GM18870 (cell line): ENCODE measurements at regions not wholly inside any gene's neighbourhood (a gene's known extent, or its start where the extent isn't known, plus 50 kb on each side); places are given as distances from the start of the nearest gene placed in this dataset.
"Not testable (repeated sequence)": the region's sequence is repeated elsewhere in the genome, so short reads cannot be mapped to it uniquely, and the experiment has no call there.

ENCODE experiments used
- ATAC-seq: cut with Tn5 transposase; IDR thresholded peaks from one replicate; pipeline ENCODE4 v1.9.1; 2021; ENCODE audit warnings: moderate library complexity; ENCODE audit not compliant: unreplicated experiment

DNA sequence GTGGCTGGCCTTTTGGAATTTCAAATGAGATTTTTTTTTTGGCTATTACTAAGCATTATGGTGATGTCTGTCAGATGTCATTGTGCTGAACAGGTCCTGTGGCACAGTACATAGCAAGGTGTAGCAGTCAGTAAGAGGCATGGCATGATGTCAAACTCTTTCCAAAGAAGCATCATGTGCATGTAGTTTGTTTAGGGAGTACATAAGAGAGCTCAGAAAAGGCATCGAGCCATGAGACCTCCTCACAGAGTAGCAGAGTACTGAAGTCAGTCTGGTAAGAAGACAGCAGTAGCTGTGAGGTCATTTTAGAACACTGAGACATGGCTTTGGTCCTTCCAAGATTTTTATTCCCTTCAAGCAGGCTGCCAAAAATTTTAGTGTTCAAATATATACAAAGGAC lies 134.9 kb upstream of the SPRED1 start:
- ATAC-seq, result no peak

DNA sequence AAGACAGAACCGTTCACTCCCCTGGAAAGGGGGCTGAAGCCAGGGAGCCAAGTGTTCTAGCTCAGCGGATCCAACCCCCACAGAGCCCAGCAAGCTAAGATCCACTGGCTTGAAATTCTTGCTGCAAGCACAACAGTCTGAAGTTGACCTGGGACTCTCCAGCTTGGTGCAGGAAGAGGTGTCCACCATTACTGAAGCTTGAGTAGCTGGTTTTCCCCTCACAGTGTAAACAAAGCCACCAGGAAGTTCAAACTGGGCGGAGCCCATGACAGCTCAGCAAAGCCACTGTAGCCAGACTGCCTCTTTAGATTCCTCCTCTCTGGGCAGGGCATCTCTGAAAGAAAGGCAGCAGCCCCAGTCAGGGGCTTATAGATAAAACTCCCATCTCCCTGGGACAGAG lies 132.8 kb upstream of the SPRED1 start:
- not testable (repeated sequence) for ATAC-seq

DNA sequence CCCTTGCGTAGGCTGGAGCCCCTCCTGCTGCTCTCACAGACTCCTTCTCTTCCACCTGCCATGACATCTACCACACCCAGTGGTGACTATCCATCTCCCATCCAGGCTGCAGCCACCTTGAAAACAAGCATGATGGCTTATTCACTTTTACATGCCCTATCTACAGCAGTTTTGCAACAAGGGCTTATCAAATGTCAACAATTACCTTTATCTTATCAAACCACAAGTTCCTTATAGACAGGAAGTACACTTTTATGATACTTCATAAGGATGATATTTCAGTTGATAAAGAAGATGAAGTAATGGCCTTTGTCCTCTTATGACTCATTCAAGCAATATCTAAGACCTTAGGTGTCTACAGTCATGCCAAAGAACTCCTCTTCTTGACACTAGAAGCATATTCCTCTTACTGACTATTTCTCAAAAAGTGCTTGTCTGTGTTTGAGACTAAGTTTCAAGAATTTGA lies 125.3 kb upstream of the SPRED1 start:
- ATAC-seq, result no peak

DNA sequence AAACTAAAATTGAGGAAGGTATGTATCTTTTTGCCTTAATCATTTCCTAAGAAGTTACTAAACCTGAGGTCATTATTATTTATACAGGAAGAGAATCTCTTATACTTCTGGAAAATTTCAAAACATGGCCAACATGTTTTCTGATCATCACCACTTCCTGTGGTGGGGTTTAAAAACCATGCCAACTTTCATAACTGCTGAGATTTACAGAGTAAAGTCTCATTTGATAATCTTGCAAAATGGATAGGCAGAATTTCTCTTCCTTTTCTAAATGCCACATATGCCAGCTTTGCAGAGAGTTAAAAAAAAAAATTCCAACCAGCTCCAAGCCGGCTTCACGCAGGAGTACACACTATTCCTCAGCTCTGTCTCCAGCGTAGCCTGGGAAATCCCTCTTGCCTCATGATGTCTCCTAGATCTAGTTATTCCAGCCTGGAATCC lies 124.3 kb upstream of the SPRED1 start:
- ATAC-seq, result no peak

DNA sequence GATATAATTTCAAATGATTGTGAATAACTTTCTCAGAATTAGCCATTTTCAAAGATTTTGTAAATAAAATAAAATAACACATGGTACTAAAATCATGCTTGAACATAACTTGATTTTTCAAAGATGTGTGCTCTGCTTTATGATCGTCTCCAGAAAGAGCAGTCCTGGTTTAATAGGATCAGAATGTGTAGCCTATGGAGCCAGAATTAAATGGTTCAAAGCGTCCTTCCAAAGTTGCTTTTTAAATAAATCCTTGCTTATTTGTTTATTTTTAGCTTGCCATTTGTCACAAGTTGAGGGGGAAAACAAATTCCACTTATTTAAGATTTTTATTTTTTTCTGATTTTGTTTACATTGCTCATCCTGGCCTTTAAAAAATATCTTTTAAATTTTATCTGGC lies 123.7 kb upstream of the SPRED1 start:
- ATAC-seq, result no peak

DNA sequence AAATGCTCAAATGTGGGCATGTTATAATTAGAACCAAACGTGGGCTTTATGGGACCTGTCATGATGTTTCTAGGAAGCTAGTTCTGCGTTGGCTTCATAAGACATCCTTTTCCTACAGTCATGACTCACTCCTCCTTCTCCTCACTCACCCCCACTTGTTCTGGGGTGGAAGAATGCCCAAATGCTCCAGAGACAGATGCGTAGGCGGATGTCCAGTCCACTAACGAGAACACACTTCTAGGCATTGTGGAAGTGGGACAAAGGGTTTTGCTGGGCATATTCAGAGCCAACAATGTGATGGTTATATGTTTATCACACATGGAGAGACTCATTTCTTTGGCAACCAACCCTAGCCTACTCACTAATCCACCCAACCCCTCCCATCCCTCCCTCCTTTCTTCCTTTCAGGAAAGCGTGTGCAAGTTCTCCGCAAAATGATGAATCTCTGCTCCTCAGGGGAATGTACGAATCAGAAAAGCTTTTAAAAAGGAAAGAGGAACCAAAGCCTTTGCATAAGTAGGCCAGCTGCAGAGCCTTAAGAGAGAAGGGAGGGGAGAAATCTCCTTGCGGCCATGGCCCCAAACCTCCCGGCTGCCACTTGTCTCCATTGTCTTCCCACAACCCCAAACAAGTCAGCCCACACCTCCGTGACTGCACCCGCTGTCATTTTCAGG lies 123.0 kb upstream of the SPRED1 start:
- ATAC-seq, result peak; percentile 55

DNA sequence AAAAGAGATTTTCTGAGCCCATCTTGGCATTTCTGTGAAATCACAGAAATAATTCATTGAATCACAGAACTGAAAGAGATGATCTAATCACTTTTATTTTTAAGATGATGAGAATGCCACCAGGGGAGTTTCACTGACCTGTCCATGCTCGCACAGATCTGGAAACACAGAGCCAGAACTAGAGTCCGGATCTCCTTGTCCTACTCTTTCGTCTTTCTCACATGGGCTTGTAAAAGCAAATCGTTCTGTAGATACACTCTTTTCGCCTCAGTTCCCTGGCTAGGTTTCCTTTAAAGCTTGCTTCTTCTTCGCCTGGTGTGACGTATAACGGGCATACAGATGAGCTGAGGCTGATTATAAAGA lies 122.5 kb upstream of the SPRED1 start:
- peak; percentile 32 for ATAC-seq

DNA sequence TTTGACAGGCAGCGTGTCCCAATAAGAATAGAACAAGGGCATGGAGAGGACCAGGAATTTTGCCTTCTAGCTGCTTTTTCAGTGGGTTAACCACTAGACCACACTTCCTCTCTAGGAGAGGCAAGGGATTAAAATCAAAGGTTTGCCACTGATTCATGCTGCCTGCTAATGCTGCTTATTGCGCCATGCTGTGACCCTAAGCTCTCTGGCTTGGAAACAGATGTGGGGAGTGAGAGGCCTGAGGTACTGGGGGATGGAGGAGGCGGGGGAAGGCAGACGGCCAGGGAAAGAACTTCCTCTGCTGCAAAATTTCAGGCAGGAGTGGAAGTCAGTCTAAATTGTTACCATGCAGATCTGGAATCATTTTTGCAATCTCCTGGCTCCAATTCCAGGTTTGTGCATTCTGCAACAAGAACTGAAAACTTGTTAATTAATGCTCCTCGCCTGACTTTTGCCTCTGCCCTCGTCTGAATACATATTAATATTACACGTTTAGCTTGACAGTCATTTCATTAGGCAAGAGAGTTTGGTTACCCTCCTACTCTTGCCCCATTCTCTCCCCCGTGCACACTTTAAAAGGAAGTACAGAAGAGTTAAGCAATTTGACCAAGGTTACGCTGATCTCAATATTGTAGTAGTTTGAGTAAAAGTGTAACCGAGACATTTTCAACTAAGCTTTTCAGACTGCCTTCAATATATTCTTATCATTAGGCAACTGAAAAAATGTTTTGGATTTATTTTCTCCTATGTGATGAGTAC lies 121.7 kb upstream of the SPRED1 start:
- ATAC-seq, result peak; percentile 53

DNA sequence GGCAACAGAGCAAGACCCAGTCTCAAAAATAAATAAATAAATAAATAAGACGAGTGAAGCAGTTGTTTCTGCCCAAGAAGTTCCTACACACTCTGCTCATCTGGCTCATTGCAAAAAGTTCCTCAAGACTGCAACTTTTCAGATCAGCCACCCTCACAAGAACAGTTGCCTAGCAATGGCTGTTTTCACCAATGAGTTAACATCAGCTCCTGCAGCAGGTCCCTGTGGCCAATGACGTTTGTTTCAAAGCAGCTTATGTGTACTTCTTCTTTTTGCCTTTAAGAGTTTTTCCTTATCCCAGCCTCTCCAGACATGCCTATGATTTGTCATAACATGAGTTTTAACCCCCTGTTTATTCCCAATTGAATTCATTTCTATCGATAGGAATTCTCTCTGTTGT lies 118.4 kb upstream of the SPRED1 start:
- ATAC-seq, result no peak

DNA sequence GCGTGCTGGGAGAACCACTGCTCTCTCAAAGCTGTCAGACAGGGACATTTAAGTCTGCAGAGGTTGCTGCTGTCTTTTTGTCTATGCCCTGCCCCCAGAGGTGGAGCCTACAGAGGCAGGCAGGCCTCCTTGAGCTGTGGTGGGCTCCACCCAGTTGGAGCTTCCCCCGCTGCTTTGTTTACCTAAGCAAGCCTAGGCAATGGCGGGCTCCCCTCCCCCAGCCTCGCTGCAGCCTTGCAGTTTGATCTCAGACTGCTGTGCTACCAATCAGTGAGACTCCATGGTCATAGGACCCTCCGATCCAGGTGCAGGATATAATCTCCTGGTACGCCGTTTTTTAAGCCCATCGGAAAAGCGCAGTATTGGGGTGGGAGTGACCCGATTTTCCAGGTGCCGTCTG lies 110.4 kb upstream of the SPRED1 start:
- not testable (repeated sequence) for ATAC-seq

DNA sequence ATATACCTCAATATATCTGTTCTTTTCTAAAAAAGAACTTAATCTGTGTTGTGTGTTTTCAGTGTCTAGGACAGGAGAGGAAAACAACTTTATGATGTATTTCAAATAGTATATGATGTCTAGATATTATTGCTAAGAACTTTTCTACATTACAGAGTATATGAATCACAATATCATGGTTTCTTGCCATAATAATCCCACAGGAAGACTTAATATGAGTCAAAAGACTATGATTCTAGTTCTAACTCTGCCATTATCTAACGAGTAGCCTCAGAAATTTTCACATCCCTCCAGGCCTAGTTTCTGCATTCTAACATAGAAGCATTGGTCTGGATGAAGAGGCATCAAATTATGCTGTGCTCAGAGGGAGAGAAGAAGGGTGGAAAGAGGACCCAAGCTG lies 107.7 kb upstream of the SPRED1 start:
- no peak for ATAC-seq

DNA sequence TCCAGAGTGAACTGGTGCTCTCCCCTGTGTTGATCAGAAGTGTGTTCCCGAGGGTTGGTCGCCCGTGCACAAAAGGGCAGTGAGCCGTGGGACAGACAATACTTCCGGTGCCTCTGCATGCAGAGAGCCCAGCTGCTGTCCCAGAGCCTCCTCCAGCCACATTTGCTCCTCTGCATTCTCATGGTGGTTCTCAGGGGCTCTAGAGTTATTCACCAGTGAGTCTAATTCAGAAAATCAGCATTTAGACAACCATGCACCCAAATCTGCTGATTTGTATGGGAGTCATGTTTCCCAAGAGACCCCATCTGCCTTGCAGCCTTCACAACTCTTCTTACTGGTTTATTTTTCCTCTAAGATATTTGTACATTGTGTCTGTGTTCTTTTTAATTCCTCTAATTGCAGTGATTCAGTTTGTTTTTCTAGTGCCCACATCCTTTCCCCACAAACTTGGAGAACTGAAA lies 107.0 kb upstream of the SPRED1 start:
- ATAC-seq, result no peak

DNA sequence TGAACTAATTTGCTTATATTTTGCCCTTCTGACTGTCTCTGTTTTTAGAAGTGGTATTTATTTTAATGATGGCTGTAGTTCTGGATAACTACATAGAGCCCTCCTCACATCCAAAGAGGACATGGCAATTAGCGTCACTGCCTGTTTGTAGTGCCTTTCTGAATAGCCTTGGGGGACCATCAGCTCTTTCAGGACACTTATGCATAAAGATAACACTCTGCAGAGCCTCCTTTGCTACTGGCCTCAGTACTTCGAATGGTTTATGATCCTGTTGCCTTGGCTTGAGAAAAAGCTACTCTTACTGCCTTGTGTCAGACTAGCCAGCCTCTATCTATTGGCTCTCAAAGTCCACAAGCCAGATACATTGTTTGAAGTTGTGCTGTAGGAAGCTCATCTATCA lies 105.4 kb upstream of the SPRED1 start:
- ATAC-seq, result no peak

DNA sequence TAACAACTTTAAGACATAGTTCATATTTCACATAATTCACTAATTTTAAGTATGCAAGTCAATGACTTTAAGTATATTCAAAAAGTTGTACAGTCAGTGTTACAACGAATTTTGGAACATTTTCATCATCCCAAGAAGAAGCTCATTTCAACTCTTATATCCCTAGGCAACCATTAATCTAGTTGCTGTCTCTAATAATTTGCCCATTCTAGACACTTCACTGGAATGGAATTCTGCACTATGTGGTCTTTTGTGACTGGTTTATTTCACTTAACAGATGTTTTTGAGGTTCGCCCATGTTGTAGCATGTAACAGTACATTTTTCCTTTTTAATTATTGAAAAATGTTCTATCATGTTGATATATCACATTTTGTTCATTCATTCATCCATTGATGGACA lies 104.2 kb upstream of the SPRED1 start:
- no peak for ATAC-seq

DNA sequence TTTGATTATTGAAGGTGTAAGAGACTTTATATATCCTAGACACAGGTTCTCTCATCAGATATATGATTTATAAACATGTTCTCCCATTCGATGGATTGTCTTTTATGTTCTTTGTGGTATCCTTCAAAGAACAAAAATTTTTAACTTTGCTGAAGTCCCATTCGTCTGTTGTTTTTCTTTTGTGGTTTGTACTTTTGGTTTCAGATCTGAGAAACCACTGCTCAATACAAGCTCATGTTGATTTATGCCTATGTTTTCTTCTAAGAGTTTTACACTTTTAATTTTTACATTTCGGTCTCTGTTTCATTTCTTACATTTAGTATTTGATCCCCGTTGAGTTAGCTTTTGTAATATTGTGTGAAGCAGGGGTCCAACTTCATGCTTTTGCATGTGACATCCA lies 103.3 kb upstream of the SPRED1 start:
- ATAC-seq, result no peak

DNA sequence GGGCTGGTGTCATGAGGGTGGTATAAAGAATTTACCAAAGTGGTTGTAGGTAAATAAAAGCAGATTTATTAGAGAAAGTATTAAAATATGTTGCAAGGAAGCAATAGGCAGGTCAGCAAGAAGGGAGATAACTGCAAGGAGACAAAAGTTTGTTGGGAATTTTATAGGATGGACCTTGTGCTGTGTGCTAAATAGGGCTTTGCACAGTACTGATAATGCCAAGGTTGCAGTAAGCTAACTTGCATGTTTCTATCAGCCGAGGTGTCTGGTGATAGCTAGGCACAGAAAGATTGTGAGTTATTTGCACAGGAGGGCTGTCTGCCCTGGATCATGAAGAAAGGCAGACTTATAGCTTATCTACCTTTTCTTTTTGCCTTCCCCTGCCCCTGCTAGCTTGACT lies 102.5 kb upstream of the SPRED1 start:
- ATAC-seq, result no peak

DNA sequence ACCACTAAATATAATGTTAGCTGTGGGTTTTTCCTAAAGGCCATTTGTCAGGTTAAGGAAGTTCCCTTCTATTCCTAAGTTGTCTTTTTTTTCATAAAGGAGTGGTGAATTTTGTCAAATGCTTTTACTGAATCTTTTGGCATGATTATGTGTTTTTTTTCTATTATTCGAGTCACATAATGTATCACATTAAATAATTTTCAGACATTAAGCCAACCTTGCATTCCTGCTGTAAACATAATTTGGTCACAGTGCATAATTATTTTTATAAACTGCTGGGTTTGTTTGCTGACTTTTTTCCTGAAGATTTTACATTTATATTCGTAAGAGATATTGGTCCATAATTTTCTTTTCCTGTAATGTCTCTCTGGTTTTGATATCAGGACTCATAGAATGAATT lies 101.8 kb upstream of the SPRED1 start:
- no peak for ATAC-seq

DNA sequence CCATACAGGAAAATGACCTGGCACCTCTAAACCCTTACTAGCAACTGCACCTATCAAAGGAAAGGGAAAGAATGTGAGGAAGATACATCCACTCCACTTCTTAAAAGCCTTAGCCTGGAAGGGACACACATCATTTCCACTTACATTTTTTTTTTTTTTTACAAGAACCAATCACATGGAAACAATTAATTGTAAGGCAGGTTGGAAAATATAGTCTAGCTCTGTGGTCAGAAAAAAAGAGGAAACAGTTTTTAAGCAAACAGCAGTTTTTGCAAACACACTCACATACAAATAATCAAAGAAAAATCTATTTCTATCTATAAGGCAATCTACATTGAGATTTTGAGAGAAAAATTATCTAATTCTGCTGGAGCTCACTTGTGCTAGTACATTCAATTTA lies 98.9 kb upstream of the SPRED1 start:
- ATAC-seq, result no peak

DNA sequence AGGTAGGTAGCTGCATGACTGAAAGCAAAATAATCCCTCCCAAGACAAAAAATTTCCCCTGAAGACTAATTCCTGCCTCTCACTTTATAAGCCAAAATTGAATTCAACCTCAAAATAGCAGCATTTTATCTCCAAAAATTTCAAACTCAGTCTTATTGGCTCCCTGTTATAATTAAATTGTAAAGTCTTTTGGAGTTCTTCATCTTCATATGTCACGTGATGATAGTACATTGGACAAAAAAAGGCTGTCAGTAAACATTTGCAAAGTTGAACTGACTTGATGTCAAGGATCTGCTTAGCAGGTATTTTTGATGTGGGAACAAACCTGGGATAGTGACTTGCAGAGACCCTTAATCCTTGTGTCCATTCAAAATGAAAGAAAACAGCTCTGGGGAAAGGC lies 98.4 kb upstream of the SPRED1 start:
- ATAC-seq, result no peak

DNA sequence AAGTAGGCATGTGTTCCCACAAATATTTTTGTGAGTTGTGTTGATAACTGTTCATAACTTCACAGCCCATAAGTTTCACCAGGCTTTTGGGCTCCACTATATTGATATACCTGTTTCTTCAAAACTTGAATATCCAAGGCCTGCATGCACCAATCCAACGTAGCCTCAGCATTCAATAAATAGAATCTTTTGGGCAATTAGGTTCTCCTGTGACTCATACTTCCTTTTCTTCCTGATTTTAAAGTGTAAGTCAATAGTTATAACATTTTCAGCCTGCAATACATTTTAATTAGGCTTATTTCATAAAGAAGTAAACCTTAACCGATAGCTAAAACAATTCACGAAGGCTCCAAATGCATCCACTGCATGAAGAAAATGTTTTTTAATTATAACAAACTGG lies 97.8 kb upstream of the SPRED1 start:
- ATAC-seq, result no peak

DNA sequence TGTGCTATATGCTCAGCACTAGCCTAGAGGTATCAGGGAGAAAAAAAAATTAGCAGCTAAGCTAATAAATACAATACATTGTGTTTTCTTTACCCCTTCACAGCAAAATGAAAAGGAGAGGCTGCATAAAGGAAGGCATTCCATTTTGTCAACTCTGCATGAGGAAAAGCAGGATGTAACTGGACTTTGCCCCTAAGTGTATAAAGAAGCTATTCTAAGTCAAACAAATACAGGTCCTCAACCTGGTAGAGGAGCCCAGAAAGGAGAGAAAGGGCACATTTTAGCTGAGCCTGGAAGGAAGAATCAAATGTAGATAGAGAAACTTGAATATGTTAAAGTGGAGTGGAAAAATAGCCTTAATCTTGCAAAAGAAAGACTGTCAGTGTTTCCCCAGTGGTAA lies 89.0 kb upstream of the SPRED1 start:
- ATAC-seq, result no peak

DNA sequence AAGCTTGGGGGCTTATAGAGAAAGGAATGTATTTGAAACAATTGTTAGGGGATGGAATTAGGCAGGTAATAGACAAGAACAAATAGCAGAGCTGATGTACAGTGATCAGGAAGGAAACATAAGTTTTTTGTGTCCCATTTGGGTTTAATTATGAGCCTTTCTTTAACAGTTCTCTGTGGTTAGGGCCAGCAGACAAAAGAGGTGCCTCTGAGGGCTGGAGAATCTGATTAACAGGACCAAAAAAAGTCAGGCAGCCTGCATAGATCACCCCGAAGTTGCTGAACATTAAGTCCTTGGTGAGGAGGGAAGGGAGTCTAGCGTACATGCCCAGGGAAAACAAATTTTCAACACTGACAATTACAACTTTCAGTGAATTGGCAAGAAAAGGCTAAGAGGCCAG lies 88.6 kb upstream of the SPRED1 start:
- ATAC-seq, result no peak

DNA sequence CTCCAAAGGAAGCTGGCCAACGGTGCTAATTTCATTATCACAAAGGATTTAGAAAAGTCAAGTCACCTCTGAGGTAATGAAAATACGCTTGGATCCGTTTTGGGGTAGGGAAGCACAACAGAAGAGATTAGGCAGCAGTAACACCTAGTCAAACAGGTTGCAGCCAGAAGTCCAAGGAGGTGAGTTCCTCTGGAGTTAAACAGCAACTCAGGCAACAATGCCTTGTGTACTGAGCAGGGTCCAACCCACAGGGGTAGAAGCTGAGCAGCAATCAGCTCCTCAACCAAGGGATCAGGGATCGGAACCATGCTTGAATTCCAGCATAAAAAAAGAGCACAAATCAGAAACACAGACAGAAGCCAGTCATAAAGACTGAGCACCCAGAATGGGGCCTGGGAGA lies 88.1 kb upstream of the SPRED1 start:
- ATAC-seq, result no peak
